Glomerular visceral epithelial cell (primary cell): ENCODE measurements at regions not wholly inside any gene's neighbourhood (a gene's known extent, or its start where the extent isn't known, plus 50 kb on each side); places are given as distances from the start of the nearest gene placed in this dataset.

Experiments
- DNase-seq: peaks from one replicate; pipeline ENCODE4 v3.0.0-alpha.2; 2016; ENCODE audit errors: extremely low spot score

GRCh38 chr11:103661991-103662390, 374.4 kb upstream of the DDI1 start:
- no peak for DNase-seq

GRCh38 chr11:103662880-103663279, 373.6 kb upstream of the DDI1 start:
- no peak for DNase-seq

GRCh38 chr11:103668859-103669258, 367.6 kb upstream of the DDI1 start:
- DNase-seq, result no peak

GRCh38 chr11:103671143-103671651, 365.2 kb upstream of the DDI1 start:
- DNase-seq, result no peak

GRCh38 chr11:103673773-103674172, 362.7 kb upstream of the DDI1 start:
- DNase-seq, result no peak

GRCh38 chr11:103676413-103676812, 360.0 kb upstream of the DDI1 start:
- no peak for DNase-seq

- DNase-seq, result no peak
These were observed 355.6 kb upstream of the DDI1 start for GRCh38 chr11:103680826-103681225.

- no peak for DNase-seq
These were observed 354.6 kb upstream of the DDI1 start for GRCh38 chr11:103681855-103682254.

GRCh38 chr11:103682318-103683184, 353.9 kb upstream of the DDI1 start:
- DNase-seq, result peak; percentile 55

GRCh38 chr11:103683576-103683975, 352.9 kb upstream of the DDI1 start:
- DNase-seq, result no peak

- no peak for DNase-seq
These were observed 347.5 kb upstream of the DDI1 start for GRCh38 chr11:103688924-103689323.

GRCh38 chr11:103690356-103690755, 346.1 kb upstream of the DDI1 start:
- DNase-seq, result no peak

GRCh38 chr11:103696123-103696522, 340.3 kb upstream of the DDI1 start:
- no peak for DNase-seq

GRCh38 chr11:103699216-103699615, 337.2 kb upstream of the DDI1 start:
- no peak for DNase-seq

GRCh38 chr11:103699656-103700055, 336.8 kb upstream of the DDI1 start:
- no peak for DNase-seq

GRCh38 chr11:103700622-103701021, 335.8 kb upstream of the DDI1 start:
- no peak for DNase-seq

- no peak for DNase-seq
These were observed 333.0 kb upstream of the DDI1 start for GRCh38 chr11:103703437-103703836.

- DNase-seq, result no peak
These were observed 332.5 kb upstream of the DDI1 start for GRCh38 chr11:103703954-103704353.

GRCh38 chr11:103705642-103706041, 330.8 kb upstream of the DDI1 start:
- no peak for DNase-seq

GRCh38 chr11:103709371-103709770, 327.1 kb upstream of the DDI1 start:
- no peak for DNase-seq

- no peak for DNase-seq
These were observed 322.2 kb upstream of the DDI1 start for GRCh38 chr11:103714246-103714645.

GRCh38 chr11:103716363-103716762, 320.1 kb upstream of the DDI1 start:
- DNase-seq, result no peak

GRCh38 chr11:103727262-103727661, 309.2 kb upstream of the DDI1 start:
- DNase-seq, result no peak

GRCh38 chr11:103729617-103730016, 306.8 kb upstream of the DDI1 start:
- no peak for DNase-seq
